IMR-90 (cell line): ENCODE measurements at regions not wholly inside any gene's neighbourhood (a gene's known extent, or its start where the extent isn't known, plus 50 kb on each side); places are given as distances from the start of the nearest gene placed in this dataset.

Source experiments
- ATAC-seq: fragments of 200-7000 bp; cut with Tn5 transposase; 2 replicates; pipeline ENCODE4 v1.9.1; 2020; ENCODE audit warnings: low read depth, mild to moderate bottlenecking, moderate library complexity
- BruUV-seq: library from RNA; stranded (reverse); fragments of 400-500 nt; replicated peaks from 2 replicates; lab custom pipeline; 2021; lab: Mats Ljungman, UMichigan
- CTCF ChIA-PET: fragments of 300-600 bp; formaldehyde crosslinking; extraction: SDS; loops from one replicate; lab custom pipeline; 2021; ENCODE audit warnings: antibody characterized with exemption; lab: Yijun Ruan, JAX
- POLR2A ChIA-PET: fragments of 300-600 bp; sonication (Branson Sonifier 250); formaldehyde crosslinking; loops from one replicate; lab custom pipeline; 2022; ENCODE audit warnings: antibody characterized with exemption; ENCODE audit not compliant: unreplicated experiment; lab: Charles Lee
- DNase-seq: peaks from one replicate; pipeline ENCODE4 v3.0.0; 2013
- H2AFZ ChIP-seq: replicated peaks from 2 replicates; pipeline ENCODE3; 2013; ENCODE audit warnings: low read length, mild to moderate bottlenecking; ENCODE audit not compliant: poor library complexity
- H2AK5ac ChIP-seq: 2 replicates; pipeline ENCODE4 v1.6.1; 2013; ENCODE audit warnings: low read depth, low read length, inconsistent platforms
- H2AK9ac ChIP-seq: replicated peaks from 2 replicates; pipeline ENCODE3; 2013; ENCODE audit warnings: mild to moderate bottlenecking, low read depth, low read length, moderate library complexity; ENCODE audit not compliant: poor library complexity
- H2BK120ac ChIP-seq: 2 replicates; pipeline ENCODE4 v1.6.1; 2013; ENCODE audit warnings: low read depth, low read length, inconsistent platforms
- H2BK15ac ChIP-seq: 3 replicates; pipeline ENCODE4 v1.6.1; 2013; ENCODE audit warnings: low read depth, low read length, inconsistent platforms
- H2BK20ac ChIP-seq: 2 replicates; pipeline ENCODE4 v1.6.1; 2013; ENCODE audit warnings: low read depth, mild to moderate bottlenecking, inconsistent platforms, low read length, moderate library complexity
- H2BK5ac ChIP-seq: 2 replicates; pipeline ENCODE4 v1.6.1; 2013; ENCODE audit warnings: mild to moderate bottlenecking, low read depth, low read length, inconsistent platforms; ENCODE audit not compliant: poor library complexity, severe bottlenecking
- H3K14ac ChIP-seq: replicated peaks from 2 replicates; pipeline ENCODE4 v1.6.1; 2013; ENCODE audit warnings: low read depth, low read length, inconsistent platforms
- H3K18ac ChIP-seq: 2 replicates; pipeline ENCODE4 v1.6.1; 2013; ENCODE audit warnings: low read depth, low read length, control low read depth
- H3K23ac ChIP-seq: 2 replicates; pipeline ENCODE4 v1.6.1; 2013; ENCODE audit warnings: low read depth, low read length, inconsistent platforms
- H3K27ac ChIP-seq: 2 replicates; pipeline ENCODE4 v1.5.1; 2013; ENCODE audit warnings: mild to moderate bottlenecking, control low read depth, low read length; ENCODE audit not compliant: insufficient read depth
- H3K27me3 ChIP-seq: 2 replicates; pipeline ENCODE4 v1.6.1; 2013; ENCODE audit warnings: low read length; ENCODE audit not compliant: control insufficient read depth, insufficient read depth
- H3K36me3 ChIP-seq: 2 replicates; pipeline ENCODE4 v1.6.1; 2013; ENCODE audit warnings: low read length, mixed read lengths; ENCODE audit not compliant: control insufficient read depth, insufficient read depth
- H3K4ac ChIP-seq: 2 replicates; pipeline ENCODE4 v1.6.1; 2013; ENCODE audit warnings: low read depth, low read length, inconsistent platforms
- H3K4me1 ChIP-seq: 2 replicates; pipeline ENCODE4 v1.6.1; 2013; ENCODE audit warnings: low read length, mixed read lengths; ENCODE audit not compliant: control insufficient read depth, insufficient read depth
- H3K4me2 ChIP-seq: 2 replicates; pipeline ENCODE4 v1.6.1; 2013; ENCODE audit warnings: low read depth, mild to moderate bottlenecking, control low read depth, low read length, moderate library complexity
- H3K4me3 ChIP-seq: 2 replicates; pipeline ENCODE4 v1.5.1; 2013; ENCODE audit warnings: low read depth, mild to moderate bottlenecking, control low read depth, low read length, moderate library complexity; ENCODE audit not compliant: insufficient read depth
- H3K56ac ChIP-seq: 2 replicates; pipeline ENCODE4 v1.6.1; 2013; ENCODE audit warnings: low read length, inconsistent platforms; ENCODE audit not compliant: insufficient read depth; ENCODE audit errors: extremely low read depth
- H3K79me1 ChIP-seq, 2 experiments: 2 replicates each; pipeline ENCODE4 v1.6.1; 2013; ENCODE audit warnings: low read length in 2 of 2, inconsistent platforms in 1 of 2, low read depth in 1 of 2
- H3K9ac ChIP-seq: 2 replicates; pipeline ENCODE4 v1.6.1; 2013; ENCODE audit warnings: low read depth, low read length, control low read depth
- H3K9me1 ChIP-seq: 2 replicates; pipeline ENCODE4 v1.6.1; 2013; ENCODE audit warnings: low read length, inconsistent platforms; ENCODE audit not compliant: insufficient read depth
- H3K9me3 ChIP-seq: 2 replicates; pipeline ENCODE4 v1.6.1; 2013; ENCODE audit warnings: low read length; ENCODE audit not compliant: control insufficient read depth, insufficient read depth
- H4K20me1 ChIP-seq: 2 replicates; pipeline ENCODE4 v1.6.1; 2013; ENCODE audit warnings: low read length, inconsistent platforms; ENCODE audit not compliant: insufficient read depth
- H4K5ac ChIP-seq: 2 replicates; pipeline ENCODE4 v1.6.1; 2013; ENCODE audit warnings: mild to moderate bottlenecking, low read depth, low read length, control low read depth
- H4K8ac ChIP-seq, 2 experiments: 2 replicates each; pipeline ENCODE4 v1.6.1; 2013; ENCODE audit warnings: low read depth in 2 of 2, low read length in 2 of 2, control low read depth in 1 of 2, inconsistent platforms in 1 of 2
- H4K91ac ChIP-seq: 2 replicates; pipeline ENCODE4 v1.6.1; 2013; ENCODE audit warnings: low read depth, low read length, inconsistent platforms; ENCODE audit not compliant: insufficient read depth
- BHLHE40 ChIP-seq: fragments of 150-350 bp; IDR thresholded peaks from 2 replicates; pipeline ENCODE4 v1.6.1; 2016; ENCODE audit warnings: mild to moderate bottlenecking, low read depth, low read length
- CEBPB ChIP-seq: IDR thresholded peaks from 2 replicates; pipeline ENCODE4 v1.6.1; 2012; ENCODE audit warnings: low read depth, low read length, improper control_type of control experiment
- CHD1 ChIP-seq: IDR thresholded peaks from 2 replicates; pipeline ENCODE4 v1.6.1; 2012; ENCODE audit warnings: low read depth, low read length, improper control_type of control experiment
- FOS ChIP-seq: fragments of 150-350 bp; IDR thresholded peaks from 2 replicates; pipeline ENCODE4 v1.6.1; 2016; ENCODE audit warnings: low read depth, low read length
- MAZ ChIP-seq: IDR thresholded peaks from 2 replicates; pipeline ENCODE4 v1.6.1; 2012; ENCODE audit warnings: low read depth, mild to moderate bottlenecking, low read length, improper control_type of control experiment, moderate library complexity, borderline replicate concordance
- NFE2L2 ChIP-seq: fragments of 150-350 bp; IDR thresholded peaks from 2 replicates; pipeline ENCODE4 v1.6.1; 2016; ENCODE audit warnings: low read depth, mild to moderate bottlenecking, low read length
- POLR2A ChIP-seq: IDR thresholded peaks from 2 replicates; pipeline ENCODE4 v1.6.1; 2012; ENCODE audit warnings: mild to moderate bottlenecking, low read depth, low read length
- RAD21 ChIP-seq: IDR thresholded peaks from 2 replicates; pipeline ENCODE4 v1.6.1; 2012; ENCODE audit warnings: low read length, improper control_type of control experiment
- RCOR1 ChIP-seq: IDR thresholded peaks from 2 replicates; pipeline ENCODE4 v1.6.1; 2012; ENCODE audit warnings: mild to moderate bottlenecking, low read length, improper control_type of control experiment; ENCODE audit not compliant: insufficient replicate concordance
- RFX5 ChIP-seq: IDR thresholded peaks from 2 replicates; pipeline ENCODE4 v1.8.0; 2012; ENCODE audit warnings: low read depth, mild to moderate bottlenecking, low read length, moderate library complexity
- SMC3 ChIP-seq: fragments of 150-350 bp; IDR thresholded peaks from 2 replicates; pipeline ENCODE4 v1.6.1; 2016; ENCODE audit warnings: low read depth, mild to moderate bottlenecking, antibody characterized with exemption, low read length, moderate library complexity
- WGBS, 2 experiments: methylation state at CpG; one replicate each; pipeline versions ENCODE4 v1.1.5 to v1.1.7; 2013; ENCODE audit warnings: missing lambda C conversion rate in 2 of 2; ENCODE audit not compliant: insufficient read length in 1 of 2; ENCODE audit errors: extremely low coverage in 2 of 2; 5-methylcytosine and 5-hydroxymethylcytosine counted together
- dilution Hi-C: fragments of 300-500 bp; cut with HindIII; formaldehyde crosslinking; loops from one replicate; pipeline ENCODE4 v1.14.3; 2018; ENCODE audit warnings: low sequenced_read_pairs; ENCODE audit not compliant: unreplicated experiment
- in situ Hi-C: fragments of 300-500 bp; cut with MboI; formaldehyde crosslinking; loops from 3 replicates; pipeline ENCODE4 v1.14.3; 2019; ENCODE audit warnings: low sequenced_read_pairs, inconsistent platforms, mixed read lengths
- intact Hi-C: fragments of 100-400 bp; cut with micrococcal nuclease; formaldehyde crosslinking; loops from 2 replicates; pipeline ENCODE4 v1.10.0; 2022

- Histone ChIP-seq H2AFZ (no peak overlapping the region), H3K27me3 (no peaks in the 10 kb centered on the region), H3K4me1 (peaks cover 5% of the 10 kb centered on the region), H2BK120ac (no peak overlapping the region), H3K27ac (no peak overlapping the region), H3K4ac (no peak overlapping the region), H3K9me3 (no peaks in the 10 kb centered on the region), H3K9ac (no peak overlapping the region), H3K23ac (no peak overlapping the region), H3K4me2 (no peak overlapping the region), H3K36me3 (no peaks in the 10 kb centered on the region), H3K9me1 (no peaks in the 10 kb centered on the region), H2AK5ac (no peak overlapping the region), H2AK9ac (no peak overlapping the region), H2BK20ac (no peak overlapping the region), H4K5ac (no peak overlapping the region), H3K79me1 (no peaks in the 10 kb centered on the region), H4K8ac (no peak overlapping the region), H4K91ac (no peak overlapping the region), H4K20me1 (no peaks in the 10 kb centered on the region), H2BK5ac (no peak overlapping the region), H3K56ac (no peak overlapping the region), H3K14ac (no peak overlapping the region), H3K4me3 (no peak overlapping the region), H2BK15ac (no peak overlapping the region), H3K18ac (no peak overlapping the region)
- ATAC-seq (no peak), DNase-seq (no peak)
- intact Hi-C loops (no loop called here), dilution Hi-C loops (no loop called here), in situ Hi-C loops (no loop called here)
- TF ChIP-seq RCOR1 (no peak), SMC3 (no peak), CHD1 (no peak), MAZ (no peak), NFE2L2 (no peak), BHLHE40 (no peak), FOS (no peak), RFX5 (no peak), RAD21 (no peak), POLR2A (no peak), CEBPB (no peak)
- ChIA-PET CTCF (no interaction called here), POLR2A (no interaction called here)
- no CpG with 5 or more reads among the region's 1 CpG for WGBS, 2 experiments
- no TSS peak for BruUV-seq
Measured at GRCh38 chr2:203645831-203646230, 60.6 kb upstream of the CD28 start.
